ENCODE measurements at regions not wholly inside any gene's neighbourhood (a gene's known extent, or its start where the extent isn't known, plus 50 kb on each side); places are given as distances from the start of the nearest gene placed in this dataset.

GRCh38 chr2:66283787-66284186 lies 151.1 kb upstream of the MEIS1 start:
- ChIA-PET POLR2A (no interaction called here), CTCF (no interaction called here)
- no peaks in the 10 kb centered on the region for H3K36me3 ChIP-seq (replicated peaks in 1 of 2; ENCODE audit: control extremely low read depth in 1 of 2, control insufficient read depth in 1 of 2, extremely low read depth in 1 of 2, insufficient read depth in 2 of 2, low read length in 1 of 2)
- H3K4me3 ChIP-seq (ENCODE audit: control extremely low read depth in 1 of 5, extremely low read depth in 1 of 5, insufficient read depth in 1 of 5, low read depth in 2 of 5, low read length in 4 of 5): no peak overlapping the region
- no peaks in the 10 kb centered on the region for H4K20me1 ChIP-seq (ENCODE audit: control insufficient read depth, insufficient read depth, low read length, poor library complexity, severe bottlenecking)
- TF ChIP-seq CTCF (IDR thresholded peaks at IDR 0.05) (no peak), EZH2 (IDR thresholded peaks at IDR 0.05; ENCODE audit: borderline replicate concordance, insufficient read depth, low read depth, low read length, poor library complexity, severe bottlenecking) (no peak)
- no peak overlapping the region for H2AFZ ChIP-seq (ENCODE audit: insufficient read depth, low read depth, low read length, poor library complexity, severe bottlenecking)
- ATAC-seq (ENCODE audit: low read depth) (no peak), DNase-seq (no peak)
- H3K9me3 ChIP-seq (ENCODE audit: control extremely low read depth in 1 of 3, control insufficient read depth in 2 of 3, insufficient read depth in 1 of 3, low read length in 2 of 3): no peaks in the 10 kb centered on the region
- H3K4me1 ChIP-seq (ENCODE audit: control insufficient read depth in 2 of 2, insufficient read depth in 2 of 2, low read length in 2 of 2): no peaks in the 10 kb centered on the region
- Mint-ChIP-seq H3K9me3 (ENCODE audit: insufficient read depth) (no peaks in the 10 kb centered on the region), H3K27me3 (no peaks in the 10 kb centered on the region), H3K4me3 (no peak overlapping the region), H3K4me1 (no peaks in the 10 kb centered on the region), H3K27ac (no peak overlapping the region)
- intact Hi-C loops (cut with micrococcal nuclease): no loop called here
- no peaks in the 10 kb centered on the region for H3K79me2 ChIP-seq (ENCODE audit: control insufficient read depth, insufficient read depth, low read length)
- no peak overlapping the region for H3K9ac ChIP-seq (ENCODE audit: low read length)
- H3K27me3 ChIP-seq (replicated peaks in 1 of 4; ENCODE audit: control extremely low read depth in 1 of 4, control insufficient read depth in 3 of 4, insufficient read depth in 4 of 4, low read length in 3 of 4): no peaks in the 10 kb centered on the region
- no CpG with 5 or more reads among the region's 1 CpG for WGBS (ENCODE audit: insufficient coverage)
- no peak overlapping the region for H3K4me2 ChIP-seq (replicated peaks; ENCODE audit: low read depth, low read length, poor library complexity, severe bottlenecking)
- no peak overlapping the region for H3K27ac ChIP-seq (ENCODE audit: low read length in 2 of 2)

GRCh38 chr2:66281980-66282379 lies 152.9 kb upstream of the MEIS1 start:
- Mint-ChIP-seq H3K9me3 (ENCODE audit: insufficient read depth) (no peaks in the 10 kb centered on the region), H3K27me3 (no peaks in the 10 kb centered on the region), H3K27ac (no peak overlapping the region), H3K4me3 (no peak overlapping the region), H3K4me1 (no peaks in the 10 kb centered on the region)
- no peak overlapping the region for H3K9ac ChIP-seq (ENCODE audit: low read length)
- intact Hi-C loops (cut with micrococcal nuclease): no loop called here
- H3K27me3 ChIP-seq (replicated peaks in 1 of 4; ENCODE audit: control extremely low read depth in 1 of 4, control insufficient read depth in 3 of 4, insufficient read depth in 4 of 4, low read length in 3 of 4): no peaks in the 10 kb centered on the region
- H3K4me3 ChIP-seq (ENCODE audit: control extremely low read depth in 1 of 5, extremely low read depth in 1 of 5, insufficient read depth in 1 of 5, low read depth in 2 of 5, low read length in 4 of 5): no peak overlapping the region
- H2AFZ ChIP-seq (ENCODE audit: insufficient read depth, low read depth, low read length, poor library complexity, severe bottlenecking): no peak overlapping the region
- ATAC-seq (ENCODE audit: low read depth): no peak
- H3K79me2 ChIP-seq (ENCODE audit: control insufficient read depth, insufficient read depth, low read length): no peaks in the 10 kb centered on the region
- no peaks in the 10 kb centered on the region for H3K36me3 ChIP-seq (replicated peaks in 1 of 2; ENCODE audit: control extremely low read depth in 1 of 2, control insufficient read depth in 1 of 2, extremely low read depth in 1 of 2, insufficient read depth in 2 of 2, low read length in 1 of 2)
- no peak for DNase-seq
- POLR2A ChIA-PET: no interaction called here
- CTCF ChIA-PET: no interaction called here
- no peaks in the 10 kb centered on the region for H3K9me3 ChIP-seq (ENCODE audit: control extremely low read depth in 1 of 3, control insufficient read depth in 2 of 3, insufficient read depth in 1 of 3, low read length in 2 of 3)
- H3K4me2 ChIP-seq (replicated peaks; ENCODE audit: low read depth, low read length, poor library complexity, severe bottlenecking): no peak overlapping the region
- no peaks in the 10 kb centered on the region for H4K20me1 ChIP-seq (ENCODE audit: control insufficient read depth, insufficient read depth, low read length, poor library complexity, severe bottlenecking)
- TF ChIP-seq EZH2 (IDR thresholded peaks at IDR 0.05; ENCODE audit: borderline replicate concordance, insufficient read depth, low read depth, low read length, poor library complexity, severe bottlenecking) (no peak), CTCF (IDR thresholded peaks at IDR 0.05) (no peak)
- H3K4me1 ChIP-seq (ENCODE audit: control insufficient read depth in 2 of 2, insufficient read depth in 2 of 2, low read length in 2 of 2): no peaks in the 10 kb centered on the region
- H3K27ac ChIP-seq (ENCODE audit: low read length in 2 of 2): no peak overlapping the region

Data from B cell (primary cell).